Prostate gland (tissue), 2 donors: ENCODE measurements at regions not wholly inside any gene's neighbourhood (a gene's known extent, or its start where the extent isn't known, plus 50 kb on each side); places are given as distances from the start of the nearest gene placed in this dataset.

Experiments
- CTCF ChIP-seq, 4 experiments: fragments of 200-600 bp in 2 of 4; fragments of 450-650 bp in 2 of 4; sonication (generic) in 2 of 4; IDR thresholded peaks; 1 replicate in 3 of 4; 2 replicates in 1 of 4; pipeline ENCODE4 v1.5.1; 2016 to 2019; ENCODE audit warnings: antibody characterized with exemption in 4 of 4, mild to moderate bottlenecking in 2 of 4, moderate library complexity in 2 of 4
- POLR2A ChIP-seq: fragments of 450-650 bp; IDR thresholded peaks from one replicate; pipeline ENCODE4 v1.6.1; 2016; ENCODE audit warnings: antibody characterized with exemption, mild to moderate bottlenecking
- POLR2AphosphoS5 ChIP-seq: sonication (generic); formaldehyde crosslinking; IDR thresholded peaks from one replicate; pipeline ENCODE4 v1.6.1; 2017; ENCODE audit warnings: antibody characterized with exemption

- TF ChIP-seq POLR2A = no peak
- TF ChIP-seq CTCF (IDR thresholded peaks at IDR 0.05) = no peak
- TF ChIP-seq POLR2AphosphoS5 = no peak
These were observed 140.0 kb upstream of the IRX6 start for GRCh38 chr16:55184052-55184451.
